Caki2 (cell line): ENCODE measurements at regions not wholly inside any gene's neighbourhood (a gene's known extent, or its start where the extent isn't known, plus 50 kb on each side); places are given as distances from the start of the nearest gene placed in this dataset.
"Not testable (repeated sequence)": the region's sequence is repeated elsewhere in the genome, so short reads cannot be mapped to it uniquely, and the experiment has no call there.

ENCODE experiments used
- DNase-seq: peaks from one replicate; pipeline ENCODE4 v3.0.0-alpha.2; 2015; ENCODE audit warnings: low read depth
- in situ Hi-C: cut with HindIII; loops from 2 replicates; pipeline ENCODE4 v1.10.0; 2016; ENCODE audit warnings: low sequenced_read_pairs, low pct_unique_long_range_greater_than_20kb, mixed read lengths

- DNase-seq: no peak
- in situ Hi-C loops: no loop called here
Observed at GRCh38 chr2:215839816-215840215, 173.5 kb downstream of the MREG start.

- in situ Hi-C loops: no loop called here
- no peak for DNase-seq
Observed at GRCh38 chr2:215839309-215839708, 174.0 kb downstream of the MREG start.

GRCh38 chr2:215836881-215837280 is 176.5 kb downstream of the MREG start:
- in situ Hi-C loops: no loop called here
- no peak for DNase-seq

DNA sequence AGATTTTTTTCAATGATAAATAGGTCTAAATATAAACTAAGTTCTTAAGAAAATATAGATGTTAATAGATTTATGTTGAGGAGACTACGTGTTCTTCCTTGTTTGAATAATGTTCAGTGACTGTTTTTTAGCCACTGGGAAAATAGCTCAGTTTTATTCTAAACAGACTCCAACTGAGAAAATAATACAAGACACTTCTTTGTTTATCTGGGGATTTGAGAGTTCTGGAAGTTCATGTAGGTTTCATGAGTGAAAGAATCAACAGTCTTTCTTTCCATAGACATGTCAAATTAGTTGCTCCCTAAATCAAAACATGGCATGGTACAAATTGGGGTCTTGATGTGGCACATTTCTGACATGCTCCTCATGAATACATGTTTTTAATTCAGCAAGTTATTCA is 177.7 kb downstream of the MREG start:
- DNase-seq: no peak
- in situ Hi-C loops: no loop called here

DNA sequence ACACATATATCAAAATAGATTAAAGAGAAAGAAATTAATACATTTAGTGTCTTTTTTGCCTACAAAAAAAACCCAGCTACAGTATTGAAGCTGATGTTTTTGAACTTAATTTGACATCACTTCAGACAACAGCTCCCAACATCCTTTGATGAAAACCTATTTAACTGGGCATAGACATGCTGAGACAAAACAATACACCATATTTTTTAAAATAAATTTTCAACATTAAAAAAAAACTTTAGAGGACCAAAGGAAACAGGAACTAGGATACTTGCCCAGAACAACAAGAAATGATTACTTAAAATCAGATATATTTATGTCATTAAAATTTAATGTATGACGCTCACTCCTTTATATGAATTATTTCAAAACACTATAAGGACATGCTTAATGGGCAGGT is 178.1 kb downstream of the MREG start:
- in situ Hi-C loops: no loop called here

DNA sequence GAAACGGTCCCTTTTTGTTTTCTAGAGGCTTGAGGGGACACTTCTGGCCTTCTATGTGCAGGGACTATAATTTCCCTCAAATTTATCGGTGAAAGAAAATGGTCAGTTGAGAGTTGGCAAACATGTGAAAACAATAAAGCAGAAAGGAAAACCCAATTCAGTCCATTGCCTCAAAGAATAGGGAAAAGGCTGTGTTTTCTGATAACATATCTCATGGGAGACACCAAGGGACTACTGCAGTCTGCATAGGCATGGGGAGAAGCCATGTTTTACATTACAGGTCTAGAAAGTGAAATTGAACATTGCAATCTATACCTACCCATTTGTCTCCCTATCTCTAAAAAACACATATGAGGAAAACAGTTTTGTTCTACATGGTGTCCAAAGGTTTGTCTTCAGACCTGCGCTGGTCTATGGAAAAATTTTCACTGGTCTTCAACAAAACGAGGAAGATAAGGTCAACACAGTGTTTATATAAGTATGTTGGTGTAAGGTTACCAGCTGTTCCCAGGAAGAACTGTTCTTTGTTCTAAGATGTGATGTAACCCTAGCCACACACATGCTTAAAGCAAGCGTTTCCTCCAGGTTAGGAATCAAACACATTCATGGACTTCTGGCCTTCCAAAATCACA is 179.7 kb downstream of the MREG start:
- in situ Hi-C loops: no loop called here
- DNase-seq: no peak

More for the DNA sequence above, 178.1 kb downstream of the MREG start:
- DNase-seq: no peak

- DNase-seq: no peak
- in situ Hi-C loops: no loop called here
Observed at GRCh38 chr2:215832791-215833190, 180.6 kb downstream of the MREG start.

DNA sequence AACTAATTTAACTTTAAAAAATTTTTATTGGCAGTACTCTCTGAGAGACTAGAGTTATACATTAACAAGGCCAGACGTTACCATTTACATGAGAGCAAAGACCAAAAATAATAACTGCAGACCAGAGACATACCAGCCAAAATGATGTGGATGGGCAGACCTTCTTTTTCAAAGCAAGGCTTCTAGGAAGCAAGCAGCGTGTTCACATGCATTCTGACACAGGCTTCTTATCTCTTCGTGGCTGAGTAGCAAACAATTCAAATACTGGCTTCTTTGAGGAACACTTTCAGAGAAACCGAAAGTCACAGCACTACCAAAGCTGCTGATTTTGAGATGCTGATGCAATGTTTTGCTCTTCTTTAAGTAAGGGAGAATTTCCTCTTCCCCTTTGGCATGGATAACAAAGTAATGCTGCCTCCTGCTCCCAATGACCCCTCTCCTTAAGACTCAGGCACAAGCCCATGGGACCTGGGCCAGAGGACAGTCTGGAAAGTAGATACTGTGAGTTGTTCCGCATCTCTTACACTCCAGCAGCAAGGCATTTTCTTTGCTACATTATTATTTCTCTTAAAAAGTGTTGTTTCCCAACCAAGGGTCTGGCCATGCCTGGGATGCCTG is 181.9 kb downstream of the MREG start:
- peak; percentile 67 for DNase-seq
- in situ Hi-C loops: no loop called here

DNA sequence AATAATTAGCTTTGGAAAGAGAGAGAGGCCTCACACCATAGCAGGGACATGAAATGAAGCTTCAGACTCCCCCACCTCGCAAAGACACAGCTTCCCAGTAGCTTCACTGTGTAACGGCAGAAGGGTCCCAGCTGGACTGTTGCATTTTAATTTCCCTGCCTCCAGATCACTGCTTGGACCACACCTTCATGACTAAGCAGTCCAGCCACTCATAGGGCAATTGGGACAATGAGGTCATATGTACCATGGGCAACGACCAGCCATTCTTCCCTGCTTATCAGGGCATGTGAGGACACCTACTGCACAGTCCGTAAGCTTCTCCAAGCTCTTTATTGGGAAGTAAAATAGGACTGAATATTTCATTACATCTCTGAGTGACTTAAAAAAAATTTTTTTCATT is 183.0 kb downstream of the MREG start:
- in situ Hi-C loops: no loop called here
- DNase-seq: peak; percentile 92

DNA sequence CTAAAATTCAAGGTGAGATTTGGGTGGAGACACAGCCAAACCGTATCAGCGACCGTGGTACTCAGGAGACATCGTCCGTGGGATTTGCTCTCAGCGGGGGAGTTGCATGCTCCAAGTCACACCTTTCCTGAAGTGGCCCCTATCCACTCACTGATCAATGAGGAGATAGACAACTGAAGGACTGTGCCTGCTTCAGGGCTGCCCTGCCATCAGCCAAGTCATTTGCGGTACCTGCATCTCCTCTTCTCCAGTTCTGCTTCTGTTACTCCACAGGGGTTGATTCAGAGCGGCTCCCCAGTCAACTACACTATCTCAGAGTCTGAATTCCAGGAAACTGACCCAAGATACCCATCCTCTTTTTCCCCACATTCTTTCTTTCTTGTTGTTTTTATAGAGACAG is 184.1 kb downstream of the MREG start:
- in situ Hi-C loops: no loop called here
- DNase-seq: no peak

DNA sequence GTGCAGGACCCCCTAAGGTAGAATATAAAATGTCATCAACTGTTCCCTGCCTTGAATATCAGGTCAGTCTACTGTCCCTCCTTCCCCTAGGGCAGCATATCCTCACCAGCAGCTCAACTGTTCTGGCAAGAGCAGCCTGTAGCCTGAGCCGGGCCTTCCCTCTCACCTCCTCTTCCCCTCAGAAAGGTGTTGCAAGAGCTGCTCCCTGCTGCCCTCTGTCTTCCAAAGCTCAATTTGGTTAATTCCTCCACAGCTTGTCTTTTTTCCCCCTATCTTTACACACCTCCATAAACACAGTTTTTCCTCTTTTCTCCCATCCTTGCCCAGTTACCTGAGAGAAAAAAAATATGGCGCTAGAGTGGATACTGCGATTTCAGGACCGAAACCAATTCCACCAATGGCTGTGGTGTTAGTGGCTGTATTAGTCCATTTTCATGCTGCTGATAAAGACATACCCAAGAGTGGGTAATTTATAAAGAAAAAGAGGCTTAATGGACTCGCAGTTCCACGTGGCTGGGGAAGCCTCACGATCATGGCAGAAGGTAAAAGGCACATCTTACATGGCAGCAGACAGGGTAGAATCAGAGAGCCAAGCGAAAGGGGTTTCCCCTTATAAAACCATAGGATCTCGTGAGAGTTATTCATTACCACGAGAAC is 184.7 kb downstream of the MREG start:
- in situ Hi-C loops: no loop called here

GRCh38 chr2:215826838-215827441 is 186.4 kb downstream of the MREG start:
- in situ Hi-C loops: no loop called here
- DNase-seq: peak; percentile 84

More for the DNA sequence above, 184.7 kb downstream of the MREG start:
- DNase-seq: peak; percentile 82

DNA sequence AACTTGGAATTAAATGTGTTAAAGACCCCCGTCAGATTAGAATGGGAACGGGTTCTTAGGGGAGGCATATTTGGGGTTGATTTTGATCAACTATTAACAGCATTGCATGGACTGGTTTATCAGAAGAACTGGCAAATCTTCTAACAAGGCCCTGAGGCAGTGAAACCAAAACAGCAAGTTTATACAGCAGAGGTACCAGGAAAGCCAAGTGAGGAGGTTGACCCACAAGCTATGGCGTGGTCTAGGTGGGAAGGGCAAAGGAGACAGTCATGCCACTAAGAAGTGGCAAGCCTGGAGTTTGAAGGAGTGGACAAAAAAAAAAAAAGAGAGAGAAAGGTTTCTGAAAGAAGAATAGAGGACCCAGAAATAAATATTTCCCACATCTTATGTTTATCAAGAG is 187.0 kb downstream of the MREG start:
- DNase-seq: no peak
- in situ Hi-C loops: no loop called here

DNA sequence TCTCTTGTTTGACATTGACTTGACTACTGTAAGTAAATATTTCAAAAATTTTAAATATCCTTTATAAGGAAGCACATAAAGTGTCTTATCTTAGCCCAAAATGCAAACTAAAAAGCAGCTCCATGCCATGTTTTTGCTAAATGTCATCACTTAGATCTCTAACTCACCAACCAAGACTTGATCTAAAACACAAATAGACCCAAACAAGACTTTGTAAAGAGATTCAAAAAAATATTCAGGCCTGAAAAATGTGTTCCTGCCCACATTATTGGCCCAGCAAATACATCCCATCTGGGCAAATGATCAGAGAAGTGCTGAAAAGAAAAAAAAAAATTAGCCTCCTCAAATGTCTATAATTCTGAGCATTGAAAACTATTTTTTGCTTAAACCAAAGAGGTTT is 187.6 kb downstream of the MREG start:
- in situ Hi-C loops: no loop called here

DNA sequence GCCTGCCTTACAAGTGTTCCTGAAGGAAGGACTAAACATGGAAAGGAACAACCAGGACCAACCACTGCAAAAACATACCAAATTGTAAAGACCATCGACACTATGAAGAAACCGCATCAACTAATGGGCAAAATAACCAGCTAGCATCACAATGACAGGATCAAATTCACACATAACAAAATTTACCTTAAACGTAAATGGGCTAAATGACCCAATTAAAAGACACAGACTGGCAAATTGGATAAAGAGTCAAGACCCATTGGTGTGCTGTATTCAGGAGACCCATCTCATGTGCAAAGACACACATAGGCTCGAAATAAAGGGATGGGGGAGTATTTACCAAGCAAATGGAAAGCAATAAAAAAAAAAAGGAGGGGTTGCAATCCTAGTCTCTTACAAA is 192.1 kb downstream of the MREG start:
- in situ Hi-C loops, DNase-seq: not testable (repeated sequence)

More for the DNA sequence above, 187.6 kb downstream of the MREG start:
- no peak for DNase-seq

- DNase-seq, in situ Hi-C loops: not testable (repeated sequence)
Observed at GRCh38 chr2:215819713-215820112, 193.6 kb downstream of the MREG start.

DNA sequence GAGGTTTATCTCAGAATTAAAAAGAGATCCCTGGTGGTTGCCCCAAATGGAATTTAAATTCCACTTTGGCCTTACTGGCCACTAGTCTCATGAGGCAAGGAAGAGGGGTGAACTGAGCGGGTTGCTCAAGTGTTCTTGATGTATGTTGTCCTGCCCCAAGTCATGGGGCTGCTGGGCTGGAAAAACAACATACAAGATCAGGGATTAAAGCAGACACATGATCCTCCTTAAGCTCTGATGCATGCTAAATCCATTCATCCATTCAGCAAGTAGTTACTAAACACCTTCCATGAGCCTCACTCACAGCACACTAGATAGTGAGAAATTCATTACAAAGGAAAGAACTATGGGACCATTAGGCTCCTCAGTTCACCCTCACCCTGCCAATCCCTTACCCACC is 196.3 kb downstream of the MREG start:
- no peak for DNase-seq
- in situ Hi-C loops: no loop called here

DNA sequence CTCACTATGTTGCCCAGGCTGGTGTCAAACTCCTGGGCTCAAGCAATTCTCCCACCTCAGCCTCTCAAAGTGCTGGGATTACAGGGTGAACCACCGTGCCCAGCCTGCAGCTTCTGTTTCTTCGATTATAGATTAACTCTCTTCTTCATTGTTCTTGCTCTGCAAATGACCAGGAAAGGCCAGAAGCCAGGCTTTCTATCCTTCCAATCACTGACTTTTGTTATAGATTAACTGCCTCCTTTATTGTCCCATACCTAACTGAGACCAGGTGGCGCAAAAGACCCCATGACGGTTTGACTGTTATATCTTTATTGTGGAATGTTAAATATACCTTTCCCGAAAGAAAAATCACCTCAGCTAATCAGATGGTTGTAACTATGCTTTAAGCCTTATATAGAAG is 196.9 kb downstream of the MREG start:
- in situ Hi-C loops: no loop called here
- no peak for DNase-seq

- in situ Hi-C loops: no loop called here
- DNase-seq: no peak
Observed at GRCh38 chr2:215815960-215816359, 197.4 kb downstream of the MREG start.
